Panc1 (cell line): ENCODE measurements at regions not wholly inside any gene's neighbourhood (a gene's known extent, or its start where the extent isn't known, plus 50 kb on each side); places are given as distances from the start of the nearest gene placed in this dataset.

ENCODE experiments used
- ATAC-seq: fragments of 200-7000 bp; cut with Tn5 transposase; 2 replicates; pipeline ENCODE4 v1.9.1; 2020; ENCODE audit warnings: mild to moderate bottlenecking, moderate library complexity
- BruUV-seq: library from RNA; stranded (reverse); fragments of 400-500 nt; replicated peaks from 2 replicates; lab custom pipeline; 2021; lab: Mats Ljungman, UMichigan
- CTCF ChIA-PET: fragments of 300-600 bp; sonication (Branson Sonifier 250); formaldehyde crosslinking; loops from one replicate; lab custom pipeline; 2022; ENCODE audit warnings: antibody characterized with exemption; lab: Charles Lee
- POLR2A ChIA-PET: fragments of 300-600 bp; sonication (Branson Sonifier 250); formaldehyde crosslinking; loops from one replicate; lab custom pipeline; 2022; ENCODE audit warnings: antibody characterized with exemption; lab: Charles Lee
- DNase-seq: peaks from one replicate; pipeline ENCODE4 v3.0.0-alpha.2; 2010; ENCODE audit warnings: low read depth, low spot score
- H3K27ac ChIP-seq: 2 replicates; pipeline ENCODE4 v1.5.1; 2011; ENCODE audit warnings: mild to moderate bottlenecking, low read length, inconsistent platforms
- H3K27me3 ChIP-seq: fragments of 200-500 bp; sonication (Bioruptor generic); 2 replicates; pipeline ENCODE4 v1.6.0; 2014; ENCODE audit warnings: low read length, inconsistent platforms; ENCODE audit not compliant: control insufficient read depth, insufficient read depth
- H3K36me3 ChIP-seq: fragments of 200-500 bp; sonication (Bioruptor generic); 2 replicates; pipeline ENCODE4 v1.5.1; 2014; ENCODE audit warnings: inconsistent platforms, mild to moderate bottlenecking, low read length, moderate library complexity; ENCODE audit not compliant: control insufficient read depth, insufficient read depth
- H3K4me1 ChIP-seq: 2 replicates; pipeline ENCODE4 v1.5.1; 2011; ENCODE audit warnings: inconsistent platforms, mild to moderate bottlenecking, low read length, moderate library complexity; ENCODE audit not compliant: control insufficient read depth, insufficient read depth
- H3K4me3 ChIP-seq, 2 experiments: 2 replicates each; pipeline ENCODE4 v1.5.1; 2011 to 2012; ENCODE audit warnings: low read depth in 2 of 2, low read length in 2 of 2, mild to moderate bottlenecking in 2 of 2, inconsistent platforms in 1 of 2, moderate library complexity in 1 of 2
- H3K9me3 ChIP-seq: fragments of 200-500 bp; sonication (Bioruptor generic); 2 replicates; pipeline ENCODE4 v1.5.1; 2014; ENCODE audit warnings: low read depth, mild to moderate bottlenecking, inconsistent platforms, low read length, moderate library complexity; ENCODE audit not compliant: control insufficient read depth, insufficient read depth
- CTCF ChIP-seq: fragments of 450-650 bp; IDR thresholded peaks from 2 replicates; pipeline ENCODE4 v1.5.1; 2017; ENCODE audit warnings: mild to moderate bottlenecking
- POLR2AphosphoS5 ChIP-seq: IDR thresholded peaks from 2 replicates; pipeline ENCODE4 v1.6.1; 2012; ENCODE audit warnings: mild to moderate bottlenecking, low read depth, low read length, moderate library complexity
- REST ChIP-seq, 2 experiments: IDR thresholded peaks; 2 replicates each; pipeline ENCODE4 v1.6.1; 2011 to 2012; ENCODE audit warnings: low read depth in 2 of 2, control low read depth in 1 of 2, low read length in 1 of 2, mild to moderate bottlenecking in 1 of 2, moderate library complexity in 1 of 2; ENCODE audit not compliant: insufficient read depth in 1 of 2
- SIN3A ChIP-seq: IDR thresholded peaks from 2 replicates; pipeline ENCODE4 v1.6.1; 2012; ENCODE audit warnings: low read depth, mild to moderate bottlenecking, low read length, moderate library complexity, borderline replicate concordance; ENCODE audit not compliant: insufficient read depth
- TCF7L2 ChIP-seq: IDR thresholded peaks from 2 replicates; pipeline ENCODE4 v1.6.1; 2011; ENCODE audit warnings: mild to moderate bottlenecking, low read depth, low read length, inconsistent platforms
- in situ Hi-C: cut with HindIII; loops from 2 replicates; pipeline ENCODE4 v1.10.0; 2016; ENCODE audit warnings: low sequenced_read_pairs, low pct_unique_long_range_greater_than_20kb
- intact Hi-C: fragments of 100-400 bp; cut with micrococcal nuclease; formaldehyde crosslinking; loops from one replicate; pipeline ENCODE4 v1.10.0; 2022; ENCODE audit not compliant: unreplicated experiment

- no peak overlapping the region for H3K4me3 ChIP-seq
- no peak for TF ChIP-seq POLR2AphosphoS5
- TF ChIP-seq SIN3A = no peak
- no peak for TF ChIP-seq TCF7L2
- TF ChIP-seq REST (IDR thresholded peaks at IDR 0.05; ENCODE audit: insufficient read depth in 1 of 2, low read depth in 2 of 2, low read length in 1 of 2) = no peak
- TF ChIP-seq CTCF = no peak
- no peaks in the 10 kb centered on the region for H3K27me3 ChIP-seq
- no peaks in the 10 kb centered on the region for H3K9me3 ChIP-seq
- ChIA-PET CTCF (no interaction called here), POLR2A (no interaction called here)
- intact Hi-C loops (no loop called here), in situ Hi-C loops (no loop called here)
- DNase-seq = no peak
- H3K36me3 ChIP-seq = no peaks in the 10 kb centered on the region
- H3K4me1 ChIP-seq = no peaks in the 10 kb centered on the region
- H3K27ac ChIP-seq = no peak overlapping the region
- no TSS peak for BruUV-seq
- ATAC-seq = no peak
These were observed 108.8 kb downstream of the EFHB start for GRCh38 chr3:19825193-19825592.

- H3K27me3 ChIP-seq = no peaks in the 10 kb centered on the region
- BruUV-seq = no TSS peak
- no peak overlapping the region for H3K27ac ChIP-seq
- in situ Hi-C loops = no loop called here
- H3K4me3 ChIP-seq = no peak overlapping the region
- H3K4me1 ChIP-seq = no peaks in the 10 kb centered on the region
- no peaks in the 10 kb centered on the region for H3K9me3 ChIP-seq
- intact Hi-C loops = no loop called here
- POLR2A ChIA-PET = no interaction called here
- CTCF ChIA-PET = no interaction called here
- ATAC-seq = no peak
- TF ChIP-seq POLR2AphosphoS5 (no peak), TCF7L2 (no peak), SIN3A (no peak), CTCF (no peak), REST (IDR thresholded peaks at IDR 0.05; ENCODE audit: insufficient read depth in 1 of 2, low read depth in 2 of 2, low read length in 1 of 2) (no peak)
- no peaks in the 10 kb centered on the region for H3K36me3 ChIP-seq
- no peak for DNase-seq
These were observed 111.2 kb downstream of the EFHB start for GRCh38 chr3:19822805-19823204.
